ENCODE measurements at regions not wholly inside any gene's neighbourhood (a gene's known extent, or its start where the extent isn't known, plus 50 kb on each side); places are given as distances from the start of the nearest gene placed in this dataset.

DNA sequence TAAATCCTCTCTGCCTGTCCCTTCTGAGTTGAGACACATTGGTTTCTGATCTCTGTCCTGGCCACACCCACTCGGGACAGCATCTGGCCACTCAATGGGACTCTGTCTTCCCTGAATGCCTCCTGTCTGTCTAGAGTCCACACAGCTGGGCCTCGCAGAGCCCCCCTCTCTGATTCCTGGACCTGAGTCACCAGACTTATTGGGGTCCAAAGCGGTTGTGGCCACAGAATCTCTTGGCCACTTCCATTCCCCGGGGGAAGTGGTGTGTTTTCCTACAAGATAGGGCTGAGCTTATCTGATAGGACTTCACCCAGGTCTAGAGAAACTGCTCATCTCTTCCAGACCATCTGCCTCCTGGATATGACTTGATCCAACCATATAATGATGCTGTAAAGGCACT lies 57.4 kb upstream of the WNT11 start:
- no peaks in the 10 kb centered on the region for H3K9me3 Mint-ChIP-seq (ENCODE audit: insufficient read depth)
- CTCF ChIA-PET: no interaction called here
- TF ChIP-seq, protein P1, sequence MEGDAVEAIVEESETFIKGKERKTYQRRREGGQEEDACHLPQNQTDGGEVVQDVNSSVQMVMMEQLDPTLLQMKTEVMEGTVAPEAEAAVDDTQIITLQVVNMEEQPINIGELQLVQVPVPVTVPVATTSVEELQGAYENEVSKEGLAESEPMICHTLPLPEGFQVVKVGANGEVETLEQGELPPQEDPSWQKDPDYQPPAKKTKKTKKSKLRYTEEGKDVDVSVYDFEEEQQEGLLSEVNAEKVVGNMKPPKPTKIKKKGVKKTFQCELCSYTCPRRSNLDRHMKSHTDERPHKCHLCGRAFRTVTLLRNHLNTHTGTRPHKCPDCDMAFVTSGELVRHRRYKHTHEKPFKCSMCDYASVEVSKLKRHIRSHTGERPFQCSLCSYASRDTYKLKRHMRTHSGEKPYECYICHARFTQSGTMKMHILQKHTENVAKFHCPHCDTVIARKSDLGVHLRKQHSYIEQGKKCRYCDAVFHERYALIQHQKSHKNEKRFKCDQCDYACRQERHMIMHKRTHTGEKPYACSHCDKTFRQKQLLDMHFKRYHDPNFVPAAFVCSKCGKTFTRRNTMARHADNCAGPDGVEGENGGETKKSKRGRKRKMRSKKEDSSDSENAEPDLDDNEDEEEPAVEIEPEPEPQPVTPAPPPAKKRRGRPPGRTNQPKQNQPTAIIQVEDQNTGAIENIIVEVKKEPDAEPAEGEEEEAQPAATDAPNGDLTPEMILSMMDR (IDR thresholded peaks at IDR 0.05): no peak
- no peak for TF ChIP-seq EZH2 (IDR thresholded peaks at IDR 0.05; ENCODE audit: borderline replicate concordance, insufficient read depth, low read depth, low read length, poor library complexity, severe bottlenecking)
- Histone ChIP-seq H3K27me3 (replicated peaks in 1 of 4; ENCODE audit: control extremely low read depth in 1 of 4, control insufficient read depth in 3 of 4, insufficient read depth in 4 of 4, low read length in 3 of 4) (peaks cover 0 to 6% (median 0%) of the 10 kb centered on the region in 4 experiments), H4K20me1 (ENCODE audit: control insufficient read depth, insufficient read depth, low read length, poor library complexity, severe bottlenecking) (no peaks in the 10 kb centered on the region), H3K4me2 (replicated peaks; ENCODE audit: low read depth, low read length, poor library complexity, severe bottlenecking) (no peak overlapping the region), H3K79me2 (ENCODE audit: control insufficient read depth, insufficient read depth, low read length) (no peaks in the 10 kb centered on the region), H3K27ac (ENCODE audit: low read length in 2 of 2) (no peak overlapping the region), H3K9me3 (ENCODE audit: control extremely low read depth in 1 of 3, control insufficient read depth in 2 of 3, insufficient read depth in 1 of 3, low read length in 2 of 3) (no peaks in the 10 kb centered on the region), H2AFZ (ENCODE audit: insufficient read depth, low read depth, low read length, poor library complexity, severe bottlenecking) (no peak overlapping the region), H3K4me3 (ENCODE audit: control extremely low read depth in 1 of 5, extremely low read depth in 1 of 5, insufficient read depth in 1 of 5, low read depth in 2 of 5, low read length in 4 of 5) (no peak overlapping the region), H3K9ac (ENCODE audit: low read length) (no peak overlapping the region), H3K4me1 (ENCODE audit: control insufficient read depth in 2 of 2, insufficient read depth in 2 of 2, low read length in 2 of 2) (no peaks in the 10 kb centered on the region), H3K36me3 (replicated peaks in 1 of 2; ENCODE audit: control extremely low read depth in 1 of 2, control insufficient read depth in 1 of 2, extremely low read depth in 1 of 2, insufficient read depth in 2 of 2, low read length in 1 of 2) (no peaks in the 10 kb centered on the region)
- H3K27me3 Mint-ChIP-seq: peaks cover 10% of the 10 kb centered on the region
- intact Hi-C loops (cut with micrococcal nuclease): no loop called here
- no peaks in the 10 kb centered on the region for H3K4me1 Mint-ChIP-seq
- POLR2A ChIA-PET: no interaction called here
- ATAC-seq (ENCODE audit: low read depth) (no peak), DNase-seq (no peak)
- H3K27ac Mint-ChIP-seq: no peak overlapping the region
- H3K4me3 Mint-ChIP-seq: no peak overlapping the region
- 83% methylated on average over 4 of the region's 4 CpGs for WGBS (ENCODE audit: insufficient coverage)

DNA sequence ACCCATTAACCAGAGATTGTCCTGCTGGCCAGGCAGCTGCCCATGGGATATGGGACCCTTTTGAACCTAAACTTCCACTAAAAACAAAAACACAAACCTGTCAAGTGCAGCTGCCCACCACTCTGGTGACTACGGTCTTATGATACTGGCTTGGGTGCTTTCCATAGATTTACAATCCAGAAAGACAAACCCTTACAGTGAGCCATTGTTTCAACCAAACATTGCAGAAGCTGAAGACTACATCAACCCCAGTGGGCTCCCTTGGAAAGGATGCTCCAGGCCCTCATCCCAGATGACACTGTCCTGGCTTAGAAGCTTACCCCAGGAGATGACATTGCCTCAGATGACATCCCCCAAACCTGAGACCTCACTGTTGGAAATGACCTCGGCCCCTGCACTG lies 56.9 kb upstream of the WNT11 start:
- Histone ChIP-seq H3K9me3 (ENCODE audit: control extremely low read depth in 1 of 3, control insufficient read depth in 2 of 3, insufficient read depth in 1 of 3, low read length in 2 of 3) (no peaks in the 10 kb centered on the region), H3K27ac (ENCODE audit: low read length in 2 of 2) (no peak overlapping the region), H3K4me1 (ENCODE audit: control insufficient read depth in 2 of 2, insufficient read depth in 2 of 2, low read length in 2 of 2) (no peaks in the 10 kb centered on the region), H3K9ac (ENCODE audit: low read length) (no peak overlapping the region), H2AFZ (ENCODE audit: insufficient read depth, low read depth, low read length, poor library complexity, severe bottlenecking) (no peak overlapping the region), H3K27me3 (replicated peaks in 1 of 4; ENCODE audit: control extremely low read depth in 1 of 4, control insufficient read depth in 3 of 4, insufficient read depth in 4 of 4, low read length in 3 of 4) (peaks cover 0 to 6% (median 0%) of the 10 kb centered on the region in 4 experiments), H3K36me3 (replicated peaks in 1 of 2; ENCODE audit: control extremely low read depth in 1 of 2, control insufficient read depth in 1 of 2, extremely low read depth in 1 of 2, insufficient read depth in 2 of 2, low read length in 1 of 2) (no peaks in the 10 kb centered on the region), H4K20me1 (ENCODE audit: control insufficient read depth, insufficient read depth, low read length, poor library complexity, severe bottlenecking) (no peaks in the 10 kb centered on the region), H3K4me2 (replicated peaks; ENCODE audit: low read depth, low read length, poor library complexity, severe bottlenecking) (no peak overlapping the region), H3K79me2 (ENCODE audit: control insufficient read depth, insufficient read depth, low read length) (no peaks in the 10 kb centered on the region), H3K4me3 (ENCODE audit: control extremely low read depth in 1 of 5, extremely low read depth in 1 of 5, insufficient read depth in 1 of 5, low read depth in 2 of 5, low read length in 4 of 5) (no peak overlapping the region)
- intact Hi-C loops (cut with micrococcal nuclease): no loop called here
- no peak for DNase-seq
- Mint-ChIP-seq H3K27ac (no peak overlapping the region), H3K4me1 (no peaks in the 10 kb centered on the region), H3K4me3 (no peak overlapping the region), H3K9me3 (ENCODE audit: insufficient read depth) (no peaks in the 10 kb centered on the region), H3K27me3 (peaks cover 10% of the 10 kb centered on the region)
- TF ChIP-seq, protein P1 (IDR thresholded peaks at IDR 0.05): no peak
- TF ChIP-seq EZH2 (IDR thresholded peaks at IDR 0.05; ENCODE audit: borderline replicate concordance, insufficient read depth, low read depth, low read length, poor library complexity, severe bottlenecking): no peak
- ATAC-seq (ENCODE audit: low read depth): no peak
- POLR2A ChIA-PET: no interaction called here
- WGBS (ENCODE audit: insufficient coverage): 95% methylated on average over 2 of the region's 2 CpGs
- CTCF ChIA-PET: no interaction called here
